ENCODE measurements at regions not wholly inside any gene's neighbourhood (a gene's known extent, or its start where the extent isn't known, plus 50 kb on each side); places are given as distances from the start of the nearest gene placed in this dataset.

- H3K4me1 ChIP-seq (ENCODE audit: control insufficient read depth, insufficient read depth, low read depth, low read length), result no peaks in the 10 kb centered on the region
- no peak overlapping the region for H3K23ac ChIP-seq (ENCODE audit: low read length in 2 of 2)
- whole genome bisulfite sequencing, result 80% methylated on average over 4 of the region's 4 CpGs
- no peaks in the 10 kb centered on the region for H3K9me3 ChIP-seq (ENCODE audit: control insufficient read depth, low read length)
- H3K4me3 ChIP-seq (ENCODE audit: insufficient read depth in 1 of 2, low read depth in 1 of 2, low read length in 2 of 2), result no peak overlapping the region
- no peak overlapping the region for H2AK5ac ChIP-seq (ENCODE audit: low read length, severe bottlenecking)
- H2BK5ac ChIP-seq (ENCODE audit: low read depth, low read length, poor library complexity, severe bottlenecking), result no peak overlapping the region
- no peak overlapping the region for H4K91ac ChIP-seq (ENCODE audit: low read length)
- no peak overlapping the region for H3K9ac ChIP-seq (ENCODE audit: low read length)
- no peak for DNase-seq
- H2BK12ac ChIP-seq (ENCODE audit: low read length in 2 of 2), result no peak overlapping the region
- no peak overlapping the region for H3K27ac ChIP-seq (ENCODE audit: low read length, poor library complexity, severe bottlenecking)
- H2AFZ ChIP-seq (ENCODE audit: low read depth, low read length), result no peak overlapping the region
- H2BK120ac ChIP-seq (ENCODE audit: low read depth, low read length), result no peak overlapping the region
- H3K27me3 ChIP-seq (ENCODE audit: control insufficient read depth in 1 of 2, insufficient read depth in 1 of 2, low read length in 2 of 2), result peaks cover 48 to 61% of the 10 kb centered on the region in 2 experiments
- no peak overlapping the region for H3K4ac ChIP-seq (ENCODE audit: low read depth in 1 of 2, low read length in 2 of 2)
- H2BK15ac ChIP-seq (ENCODE audit: low read depth, poor library complexity, severe bottlenecking), result no peak overlapping the region
- no peak overlapping the region for H3K4me2 ChIP-seq (ENCODE audit: low read length, poor library complexity, severe bottlenecking)
- H3K36me3 ChIP-seq (ENCODE audit: control insufficient read depth in 1 of 2, insufficient read depth in 2 of 2, low read depth in 1 of 2, low read length in 2 of 2), result no peaks in the 10 kb centered on the region
- H3K79me1 ChIP-seq (replicated peaks; ENCODE audit: low read length, poor library complexity, severe bottlenecking), result no peaks in the 10 kb centered on the region
- H3K18ac ChIP-seq (ENCODE audit: low read depth in 1 of 2, low read length in 2 of 2), result no peak overlapping the region
- H3K14ac ChIP-seq (ENCODE audit: low read length in 2 of 2), result no peak overlapping the region
- H4K8ac ChIP-seq (ENCODE audit: low read length), result no peak overlapping the region
These were observed 100.5 kb downstream of the SYF2 start for GRCh38 chr1:25131794-25132193.

GRCh38 chr1:25130895-25131294 is 101.4 kb downstream of the SYF2 start:
- no peak overlapping the region for H2BK15ac ChIP-seq (ENCODE audit: low read depth, poor library complexity, severe bottlenecking)
- H2AFZ ChIP-seq (ENCODE audit: low read depth, low read length), result no peak overlapping the region
- no peak overlapping the region for H3K18ac ChIP-seq (ENCODE audit: low read depth in 1 of 2, low read length in 2 of 2)
- H3K4ac ChIP-seq (ENCODE audit: low read depth in 1 of 2, low read length in 2 of 2), result no peak overlapping the region
- no peak overlapping the region for H3K27ac ChIP-seq (ENCODE audit: low read length, poor library complexity, severe bottlenecking)
- H2BK120ac ChIP-seq (ENCODE audit: low read depth, low read length), result no peak overlapping the region
- H2BK12ac ChIP-seq (ENCODE audit: low read length in 2 of 2), result no peak overlapping the region
- no peaks in the 10 kb centered on the region for H3K9me3 ChIP-seq (ENCODE audit: control insufficient read depth, low read length)
- WGBS, result 95% methylated on average over 5 of the region's 5 CpGs
- no peak overlapping the region for H2BK5ac ChIP-seq (ENCODE audit: low read depth, low read length, poor library complexity, severe bottlenecking)
- no peak overlapping the region for H3K9ac ChIP-seq (ENCODE audit: low read length)
- no peaks in the 10 kb centered on the region for H3K79me1 ChIP-seq (replicated peaks; ENCODE audit: low read length, poor library complexity, severe bottlenecking)
- no peaks in the 10 kb centered on the region for H3K4me1 ChIP-seq (ENCODE audit: control insufficient read depth, insufficient read depth, low read depth, low read length)
- H3K27me3 ChIP-seq (ENCODE audit: control insufficient read depth in 1 of 2, insufficient read depth in 1 of 2, low read length in 2 of 2), result peaks cover 45 to 58% of the 10 kb centered on the region in 2 experiments
- H2AK5ac ChIP-seq (ENCODE audit: low read length, severe bottlenecking), result no peak overlapping the region
- DNase-seq, result no peak
- no peaks in the 10 kb centered on the region for H3K36me3 ChIP-seq (ENCODE audit: control insufficient read depth in 1 of 2, insufficient read depth in 2 of 2, low read depth in 1 of 2, low read length in 2 of 2)
- H4K8ac ChIP-seq (ENCODE audit: low read length), result no peak overlapping the region
- H3K4me3 ChIP-seq (ENCODE audit: insufficient read depth in 1 of 2, low read depth in 1 of 2, low read length in 2 of 2), result no peak overlapping the region
- no peak overlapping the region for H3K14ac ChIP-seq (ENCODE audit: low read length in 2 of 2)
- H3K4me2 ChIP-seq (ENCODE audit: low read length, poor library complexity, severe bottlenecking), result no peak overlapping the region
- no peak overlapping the region for H4K91ac ChIP-seq (ENCODE audit: low read length)
- no peak overlapping the region for H3K23ac ChIP-seq (ENCODE audit: low read length in 2 of 2)

GRCh38 chr1:25129380-25129779 is 102.9 kb downstream of the SYF2 start:
- no peak overlapping the region for H4K8ac ChIP-seq (ENCODE audit: low read length)
- 84% methylated on average over 10 of the region's 12 CpGs for whole genome bisulfite sequencing
- no peak overlapping the region for H3K4ac ChIP-seq (ENCODE audit: low read depth in 1 of 2, low read length in 2 of 2)
- no peak overlapping the region for H2AK5ac ChIP-seq (ENCODE audit: low read length, severe bottlenecking)
- H2AFZ ChIP-seq (ENCODE audit: low read depth, low read length), result no peak overlapping the region
- H2BK5ac ChIP-seq (ENCODE audit: low read depth, low read length, poor library complexity, severe bottlenecking), result no peak overlapping the region
- no peaks in the 10 kb centered on the region for H3K4me1 ChIP-seq (ENCODE audit: control insufficient read depth, insufficient read depth, low read depth, low read length)
- DNase-seq, result no peak
- no peak overlapping the region for H3K4me3 ChIP-seq (ENCODE audit: insufficient read depth in 1 of 2, low read depth in 1 of 2, low read length in 2 of 2)
- H3K14ac ChIP-seq (ENCODE audit: low read length in 2 of 2), result no peak overlapping the region
- no peaks in the 10 kb centered on the region for H3K36me3 ChIP-seq (ENCODE audit: control insufficient read depth in 1 of 2, insufficient read depth in 2 of 2, low read depth in 1 of 2, low read length in 2 of 2)
- H3K27me3 ChIP-seq (ENCODE audit: control insufficient read depth in 1 of 2, insufficient read depth in 1 of 2, low read length in 2 of 2), result peaks cover 32 to 45% of the 10 kb centered on the region in 2 experiments
- H3K9me3 ChIP-seq (ENCODE audit: control insufficient read depth, low read length), result no peaks in the 10 kb centered on the region
- H3K4me2 ChIP-seq (ENCODE audit: low read length, poor library complexity, severe bottlenecking), result no peak overlapping the region
- H4K91ac ChIP-seq (ENCODE audit: low read length), result no peak overlapping the region
- H3K27ac ChIP-seq (ENCODE audit: low read length, poor library complexity, severe bottlenecking), result no peak overlapping the region
- no peak overlapping the region for H2BK120ac ChIP-seq (ENCODE audit: low read depth, low read length)
- H3K79me1 ChIP-seq (replicated peaks; ENCODE audit: low read length, poor library complexity, severe bottlenecking), result no peaks in the 10 kb centered on the region
- no peak overlapping the region for H3K23ac ChIP-seq (ENCODE audit: low read length in 2 of 2)
- H3K18ac ChIP-seq (ENCODE audit: low read depth in 1 of 2, low read length in 2 of 2), result no peak overlapping the region
- no peak overlapping the region for H3K9ac ChIP-seq (ENCODE audit: low read length)
- H2BK15ac ChIP-seq (ENCODE audit: low read depth, poor library complexity, severe bottlenecking), result no peak overlapping the region
- no peak overlapping the region for H2BK12ac ChIP-seq (ENCODE audit: low read length in 2 of 2)

- H3K4ac ChIP-seq (ENCODE audit: low read depth in 1 of 2, low read length in 2 of 2), result no peak overlapping the region
- no peak overlapping the region for H3K4me2 ChIP-seq (ENCODE audit: low read length, poor library complexity, severe bottlenecking)
These were observed 104.1 kb downstream of the SYF2 start for GRCh38 chr1:25128121-25128621.

More at GRCh38 chr1:25128121-25128621, 104.1 kb downstream of the SYF2 start:
- 74% methylated on average over 6 of the region's 6 CpGs for WGBS
- Histone ChIP-seq H2BK120ac (ENCODE audit: low read depth, low read length) (no peak overlapping the region), H3K27ac (ENCODE audit: low read length, poor library complexity, severe bottlenecking) (no peak overlapping the region), H3K18ac (ENCODE audit: low read depth in 1 of 2, low read length in 2 of 2) (no peak overlapping the region), H2AFZ (ENCODE audit: low read depth, low read length) (no peak overlapping the region), H3K4me3 (ENCODE audit: insufficient read depth in 1 of 2, low read depth in 1 of 2, low read length in 2 of 2) (no peak overlapping the region), H3K9ac (ENCODE audit: low read length) (no peak overlapping the region), H3K79me1 (replicated peaks; ENCODE audit: low read length, poor library complexity, severe bottlenecking) (no peaks in the 10 kb centered on the region), H3K14ac (ENCODE audit: low read length in 2 of 2) (no peak overlapping the region), H3K27me3 (ENCODE audit: control insufficient read depth in 1 of 2, insufficient read depth in 1 of 2, low read length in 2 of 2) (peaks cover 28 to 34% of the 10 kb centered on the region in 2 experiments), H2BK15ac (ENCODE audit: low read depth, poor library complexity, severe bottlenecking) (no peak overlapping the region), H3K36me3 (ENCODE audit: control insufficient read depth in 1 of 2, insufficient read depth in 2 of 2, low read depth in 1 of 2, low read length in 2 of 2) (no peaks in the 10 kb centered on the region), H3K9me3 (ENCODE audit: control insufficient read depth, low read length) (no peaks in the 10 kb centered on the region), H3K4me1 (ENCODE audit: control insufficient read depth, insufficient read depth, low read depth, low read length) (no peaks in the 10 kb centered on the region), H4K8ac (ENCODE audit: low read length) (no peak overlapping the region), H2BK5ac (ENCODE audit: low read depth, low read length, poor library complexity, severe bottlenecking) (no peak overlapping the region), H4K91ac (ENCODE audit: low read length) (no peak overlapping the region), H2BK12ac (ENCODE audit: low read length in 2 of 2) (no peak overlapping the region), H3K23ac (ENCODE audit: low read length in 2 of 2) (no peak overlapping the region), H2AK5ac (ENCODE audit: low read length, severe bottlenecking) (no peak overlapping the region)
- DNase-seq, result no peak

All from mesenchymal stem cell (in vitro differentiated cells and primary cell).